PFSK-1 (cell line): ENCODE measurements at regions not wholly inside any gene's neighbourhood (a gene's known extent, or its start where the extent isn't known, plus 50 kb on each side); places are given as distances from the start of the nearest gene placed in this dataset.

Source experiments
- FOXP2 ChIP-seq: optimal IDR thresholded peaks from 2 replicates; pipeline ENCODE3; 2011; ENCODE audit warnings: borderline replicate concordance, control low read depth, inconsistent platforms; ENCODE audit not compliant: insufficient read depth; ENCODE audit errors: extremely low read length, extremely low read depth
- POLR2AphosphoS5 ChIP-seq: IDR thresholded peaks from 2 replicates; pipeline ENCODE4 v1.6.1; 2012; ENCODE audit warnings: low read depth, mild to moderate bottlenecking, control low read depth, low read length, moderate library complexity
- SIN3A ChIP-seq: IDR thresholded peaks from 2 replicates; pipeline ENCODE4 v1.6.1; 2012; ENCODE audit warnings: mild to moderate bottlenecking, low read length, moderate library complexity, borderline replicate concordance; ENCODE audit not compliant: insufficient read depth
- TAF1 ChIP-seq: IDR thresholded peaks from 2 replicates; pipeline ENCODE4 v1.6.1; 2012; ENCODE audit warnings: low read length, control low read depth, borderline replicate concordance; ENCODE audit not compliant: insufficient read depth
- TF ChIP-seq, protein P1 (sequence below), 2 experiments: IDR thresholded peaks; 2 replicates each; pipeline versions ENCODE4 v1.6.1 to v1.8.0; 2011 to 2012; ENCODE audit warnings: low read depth in 2 of 2, low read length in 2 of 2, control low read depth in 1 of 2, inconsistent platforms in 1 of 2, mild to moderate bottlenecking in 1 of 2, moderate library complexity in 1 of 2; ENCODE audit not compliant: insufficient read depth in 1 of 2

- TF ChIP-seq TAF1 = no peak
- no peak for TF ChIP-seq POLR2AphosphoS5
- TF ChIP-seq, protein P1, sequence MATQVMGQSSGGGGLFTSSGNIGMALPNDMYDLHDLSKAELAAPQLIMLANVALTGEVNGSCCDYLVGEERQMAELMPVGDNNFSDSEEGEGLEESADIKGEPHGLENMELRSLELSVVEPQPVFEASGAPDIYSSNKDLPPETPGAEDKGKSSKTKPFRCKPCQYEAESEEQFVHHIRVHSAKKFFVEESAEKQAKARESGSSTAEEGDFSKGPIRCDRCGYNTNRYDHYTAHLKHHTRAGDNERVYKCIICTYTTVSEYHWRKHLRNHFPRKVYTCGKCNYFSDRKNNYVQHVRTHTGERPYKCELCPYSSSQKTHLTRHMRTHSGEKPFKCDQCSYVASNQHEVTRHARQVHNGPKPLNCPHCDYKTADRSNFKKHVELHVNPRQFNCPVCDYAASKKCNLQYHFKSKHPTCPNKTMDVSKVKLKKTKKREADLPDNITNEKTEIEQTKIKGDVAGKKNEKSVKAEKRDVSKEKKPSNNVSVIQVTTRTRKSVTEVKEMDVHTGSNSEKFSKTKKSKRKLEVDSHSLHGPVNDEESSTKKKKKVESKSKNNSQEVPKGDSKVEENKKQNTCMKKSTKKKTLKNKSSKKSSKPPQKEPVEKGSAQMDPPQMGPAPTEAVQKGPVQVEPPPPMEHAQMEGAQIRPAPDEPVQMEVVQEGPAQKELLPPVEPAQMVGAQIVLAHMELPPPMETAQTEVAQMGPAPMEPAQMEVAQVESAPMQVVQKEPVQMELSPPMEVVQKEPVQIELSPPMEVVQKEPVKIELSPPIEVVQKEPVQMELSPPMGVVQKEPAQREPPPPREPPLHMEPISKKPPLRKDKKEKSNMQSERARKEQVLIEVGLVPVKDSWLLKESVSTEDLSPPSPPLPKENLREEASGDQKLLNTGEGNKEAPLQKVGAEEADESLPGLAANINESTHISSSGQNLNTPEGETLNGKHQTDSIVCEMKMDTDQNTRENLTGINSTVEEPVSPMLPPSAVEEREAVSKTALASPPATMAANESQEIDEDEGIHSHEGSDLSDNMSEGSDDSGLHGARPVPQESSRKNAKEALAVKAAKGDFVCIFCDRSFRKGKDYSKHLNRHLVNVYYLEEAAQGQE (IDR thresholded peaks at IDR 0.05; ENCODE audit: insufficient read depth in 1 of 2, low read depth in 2 of 2, low read length in 2 of 2) = no peak
- no peak for TF ChIP-seq SIN3A
- TF ChIP-seq FOXP2 = no peak
These were observed 243.6 kb downstream of the AUH start for GRCh38 chr9:91117959-91118703.

DNA sequence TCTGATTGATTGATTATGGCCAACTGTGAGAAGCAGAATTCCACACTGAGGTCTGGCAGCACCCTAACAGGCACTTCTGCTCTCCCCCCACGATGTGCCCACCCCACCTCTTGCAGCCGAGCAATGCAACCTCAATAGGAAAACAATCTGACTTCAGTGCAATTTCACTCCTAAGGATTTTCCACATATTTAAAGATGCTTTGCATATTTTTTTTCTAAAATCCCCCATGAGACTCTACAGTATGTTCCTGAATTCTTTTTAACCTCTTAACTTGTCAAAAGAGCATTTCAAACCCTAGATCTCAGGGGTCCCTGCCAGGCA, 243.1 kb downstream of the AUH start:
- no peak for TF ChIP-seq FOXP2
- TF ChIP-seq TAF1 = no peak
- TF ChIP-seq, protein P1 (IDR thresholded peaks at IDR 0.05; ENCODE audit: insufficient read depth in 1 of 2, low read depth in 2 of 2, low read length in 2 of 2) = no peak
- no peak for TF ChIP-seq POLR2AphosphoS5
- no peak for TF ChIP-seq SIN3A

GRCh38 chr9:91119142-91119541, 242.6 kb downstream of the AUH start:
- TF ChIP-seq, protein P1 (IDR thresholded peaks at IDR 0.05; ENCODE audit: insufficient read depth in 1 of 2, low read depth in 2 of 2, low read length in 2 of 2) = 0 out of 4 replicates have a peak, but pooled peaks of 1 of the 2 experiments have one; percentile 13
- TF ChIP-seq SIN3A (0 out of 2 replicates have a peak, but pooled peaks have one; percentile 51), POLR2AphosphoS5 (no peak), TAF1 (no peak)

- TF ChIP-seq SIN3A = no peak
- no peak for TF ChIP-seq TAF1
- TF ChIP-seq FOXP2 = no peak
- TF ChIP-seq, protein P1 (IDR thresholded peaks at IDR 0.05; ENCODE audit: insufficient read depth in 1 of 2, low read depth in 2 of 2, low read length in 2 of 2) = no peak
- no peak for TF ChIP-seq POLR2AphosphoS5
These were observed 242.0 kb downstream of the AUH start for GRCh38 chr9:91119679-91120078.

- TF ChIP-seq, protein P1 (IDR thresholded peaks at IDR 0.05; ENCODE audit: insufficient read depth in 1 of 2, low read depth in 2 of 2, low read length in 2 of 2) = no peak
- TF ChIP-seq TAF1 = no peak
- no peak for TF ChIP-seq POLR2AphosphoS5
- no peak for TF ChIP-seq SIN3A
- TF ChIP-seq FOXP2 = no peak
These were observed 241.5 kb downstream of the AUH start for GRCh38 chr9:91120200-91120599.
